RWPE2 (cell line): ENCODE measurements at regions not wholly inside any gene's neighbourhood (a gene's known extent, or its start where the extent isn't known, plus 50 kb on each side); places are given as distances from the start of the nearest gene placed in this dataset.

ENCODE experiments used
- ATAC-seq: fragments of 200-7000 bp; cut with Tn5 transposase; 3 replicates; pipeline ENCODE4 v1.9.1; 2021; ENCODE audit warnings: low read depth
- DNase-seq: peaks from one replicate; pipeline ENCODE4 v3.0.0-alpha.2; 2020; ENCODE audit warnings: low spot score
- H3K27ac ChIP-seq: fragments of 450-650 bp; 2 replicates; pipeline ENCODE4 v1.5.1; 2017; ENCODE audit warnings: mild to moderate bottlenecking; ENCODE audit not compliant: poor library complexity, severe bottlenecking
- H3K27me3 ChIP-seq: fragments of 250-450 bp; sonication (Bioruptor Pico); 2 replicates; pipeline ENCODE4 v1.5.1; 2021; ENCODE audit warnings: mild to moderate bottlenecking, moderate library complexity; ENCODE audit not compliant: insufficient read depth, poor library complexity, severe bottlenecking
- H3K36me3 ChIP-seq: fragments of 250-450 bp; sonication (Bioruptor Pico); 2 replicates; pipeline ENCODE4 v1.5.1; 2020; ENCODE audit warnings: low read depth, mild to moderate bottlenecking, moderate library complexity
- H3K4me1 ChIP-seq: fragments of 250-450 bp; sonication (Bioruptor Pico); 2 replicates; pipeline ENCODE4 v1.5.1; 2021; ENCODE audit warnings: mild to moderate bottlenecking, moderate library complexity; ENCODE audit not compliant: insufficient read depth, poor library complexity, severe bottlenecking
- H3K4me3 ChIP-seq: fragments of 250-450 bp; sonication (Bioruptor Pico); 2 replicates; pipeline ENCODE4 v1.5.1; 2021; ENCODE audit warnings: mild to moderate bottlenecking, moderate library complexity; ENCODE audit not compliant: severe bottlenecking
- H3K9me3 ChIP-seq: fragments of 250-450 bp; sonication (Bioruptor Pico); 2 replicates; pipeline ENCODE4 v1.5.1; 2021; ENCODE audit warnings: mild to moderate bottlenecking, moderate library complexity; ENCODE audit not compliant: severe bottlenecking
- TF ChIP-seq, protein P1 (sequence below): fragments of 450-650 bp; IDR thresholded peaks from one replicate; pipeline ENCODE4 v1.5.1; 2017; ENCODE audit warnings: mild to moderate bottlenecking, moderate library complexity; ENCODE audit not compliant: poor library complexity, severe bottlenecking

DNA sequence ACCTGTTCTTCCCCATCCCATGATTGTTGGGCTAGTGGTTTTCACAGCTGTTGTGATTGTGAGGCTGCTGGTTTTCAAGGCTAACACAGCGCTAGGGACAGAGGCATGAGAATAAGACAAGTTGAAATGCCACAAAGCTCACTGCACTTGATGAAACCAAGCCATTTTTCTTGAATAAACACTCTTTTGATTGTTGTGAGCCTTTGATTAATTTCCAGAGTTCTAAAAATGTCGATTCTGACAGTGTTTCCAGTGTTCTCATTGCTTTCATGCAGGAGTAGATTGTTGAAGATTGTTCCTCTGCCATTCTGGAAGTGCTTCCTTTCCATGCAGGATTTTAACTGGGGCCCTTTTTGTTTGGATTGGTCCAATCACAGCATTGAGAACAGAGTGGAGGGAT lies 134.9 kb upstream of the GRIK3 start:
- H3K4me3 ChIP-seq = no peak overlapping the region
- no peak for ATAC-seq
- DNase-seq = no peak
- peaks cover 27% of the 10 kb centered on the region for H3K27me3 ChIP-seq
- no peaks in the 10 kb centered on the region for H3K4me1 ChIP-seq
- no peaks in the 10 kb centered on the region for H3K9me3 ChIP-seq
- TF ChIP-seq, protein P1, sequence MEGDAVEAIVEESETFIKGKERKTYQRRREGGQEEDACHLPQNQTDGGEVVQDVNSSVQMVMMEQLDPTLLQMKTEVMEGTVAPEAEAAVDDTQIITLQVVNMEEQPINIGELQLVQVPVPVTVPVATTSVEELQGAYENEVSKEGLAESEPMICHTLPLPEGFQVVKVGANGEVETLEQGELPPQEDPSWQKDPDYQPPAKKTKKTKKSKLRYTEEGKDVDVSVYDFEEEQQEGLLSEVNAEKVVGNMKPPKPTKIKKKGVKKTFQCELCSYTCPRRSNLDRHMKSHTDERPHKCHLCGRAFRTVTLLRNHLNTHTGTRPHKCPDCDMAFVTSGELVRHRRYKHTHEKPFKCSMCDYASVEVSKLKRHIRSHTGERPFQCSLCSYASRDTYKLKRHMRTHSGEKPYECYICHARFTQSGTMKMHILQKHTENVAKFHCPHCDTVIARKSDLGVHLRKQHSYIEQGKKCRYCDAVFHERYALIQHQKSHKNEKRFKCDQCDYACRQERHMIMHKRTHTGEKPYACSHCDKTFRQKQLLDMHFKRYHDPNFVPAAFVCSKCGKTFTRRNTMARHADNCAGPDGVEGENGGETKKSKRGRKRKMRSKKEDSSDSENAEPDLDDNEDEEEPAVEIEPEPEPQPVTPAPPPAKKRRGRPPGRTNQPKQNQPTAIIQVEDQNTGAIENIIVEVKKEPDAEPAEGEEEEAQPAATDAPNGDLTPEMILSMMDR = no peak
- H3K36me3 ChIP-seq = no peaks in the 10 kb centered on the region
- no peak overlapping the region for H3K27ac ChIP-seq

DNA sequence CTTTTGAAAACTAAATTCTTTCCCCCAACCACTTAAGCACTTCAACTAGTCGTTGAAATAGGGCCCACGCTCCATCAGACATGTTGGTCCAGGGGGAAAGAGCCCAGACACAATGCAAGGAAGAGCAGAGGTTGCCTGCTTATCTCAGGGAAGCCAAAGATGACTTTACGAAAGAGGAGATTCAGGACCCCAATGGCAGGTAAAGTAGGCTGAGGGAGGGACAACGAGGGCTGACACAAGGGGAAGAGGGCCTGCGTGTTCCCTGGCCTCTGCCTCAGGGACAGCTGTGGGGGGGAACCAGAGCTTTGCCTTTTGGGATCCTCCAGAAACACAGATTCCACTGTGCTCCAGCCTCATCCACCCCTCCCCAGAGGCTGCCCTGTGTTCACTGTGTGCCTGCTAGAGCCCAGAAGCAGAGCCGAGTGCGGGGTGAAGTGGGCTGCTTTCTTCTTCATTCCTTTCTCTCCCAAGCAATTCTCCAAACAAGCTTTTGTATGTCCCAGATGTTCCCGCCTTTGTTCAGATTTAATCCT lies 135.5 kb upstream of the GRIK3 start:
- DNase-seq (no peak), ATAC-seq (no peak)
- TF ChIP-seq, protein P1 = no peak
- no peaks in the 10 kb centered on the region for H3K36me3 ChIP-seq
- H3K4me3 ChIP-seq = no peak overlapping the region
- peaks cover 27% of the 10 kb centered on the region for H3K27me3 ChIP-seq
- H3K9me3 ChIP-seq = no peaks in the 10 kb centered on the region
- no peaks in the 10 kb centered on the region for H3K4me1 ChIP-seq
- H3K27ac ChIP-seq = no peak overlapping the region

DNA sequence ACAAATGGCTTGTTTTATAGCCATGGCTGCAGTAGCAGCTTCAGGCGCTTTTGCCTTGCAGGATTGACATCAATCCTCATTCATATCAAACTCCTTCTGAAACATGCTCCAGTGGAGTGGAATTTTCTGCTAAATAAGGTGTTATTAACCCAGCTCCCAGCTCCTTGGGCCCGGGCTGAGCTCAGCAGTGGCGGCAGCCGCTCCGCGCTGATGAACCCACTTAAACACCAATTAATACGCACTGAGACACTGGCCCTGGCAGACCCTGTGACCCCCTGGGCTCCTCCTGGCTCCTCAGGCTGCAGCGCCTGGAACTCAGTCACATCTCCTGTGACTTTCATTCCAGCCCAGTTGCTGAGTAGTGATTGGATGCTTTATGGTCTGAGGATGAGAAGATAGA lies 137.4 kb upstream of the GRIK3 start:
- no peak for ATAC-seq
- peaks cover 27% of the 10 kb centered on the region for H3K27me3 ChIP-seq
- TF ChIP-seq, protein P1 = no peak

DNA sequence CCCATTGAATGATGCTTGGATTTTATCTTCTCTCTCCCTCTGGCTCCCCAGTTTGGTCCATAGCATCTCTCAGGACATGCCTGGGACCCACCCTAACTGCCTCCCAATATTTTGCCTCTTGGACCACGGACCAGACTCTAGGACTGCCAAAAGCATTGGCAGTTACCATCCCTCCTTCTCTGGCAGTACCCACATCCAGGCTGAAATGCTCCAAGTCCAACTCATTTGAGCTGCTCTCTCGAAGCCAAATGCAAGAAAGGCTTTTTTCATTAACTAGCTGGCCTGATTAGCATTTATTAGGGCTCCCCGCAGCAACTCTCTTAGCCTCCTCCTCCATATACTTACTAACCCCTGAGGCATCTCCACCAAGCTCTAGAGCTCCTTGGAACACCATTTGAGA lies 140.0 kb upstream of the GRIK3 start:
- H3K36me3 ChIP-seq = no peaks in the 10 kb centered on the region
- DNase-seq = no peak
- H3K9me3 ChIP-seq = no peaks in the 10 kb centered on the region
- H3K4me3 ChIP-seq = no peak overlapping the region
- no peak for ATAC-seq
- H3K4me1 ChIP-seq = no peaks in the 10 kb centered on the region
- TF ChIP-seq, protein P1 = no peak
- peaks cover 24% of the 10 kb centered on the region for H3K27me3 ChIP-seq
- no peak overlapping the region for H3K27ac ChIP-seq

More for the DNA sequence above, 137.4 kb upstream of the GRIK3 start:
- Histone ChIP-seq H3K27ac (no peak overlapping the region), H3K9me3 (no peaks in the 10 kb centered on the region), H3K4me3 (no peak overlapping the region), H3K36me3 (no peaks in the 10 kb centered on the region), H3K4me1 (no peaks in the 10 kb centered on the region)
- DNase-seq = no peak

- no peaks in the 10 kb centered on the region for H3K9me3 ChIP-seq
- H3K4me3 ChIP-seq = no peak overlapping the region
- DNase-seq (no peak), ATAC-seq (no peak)
- no peak overlapping the region for H3K27ac ChIP-seq
- TF ChIP-seq, protein P1 = no peak
- H3K4me1 ChIP-seq = no peaks in the 10 kb centered on the region
- no peaks in the 10 kb centered on the region for H3K36me3 ChIP-seq
- peaks cover 18% of the 10 kb centered on the region for H3K27me3 ChIP-seq
These were observed 140.6 kb upstream of the GRIK3 start for GRCh38 chr1:37174876-37175275.
